Fibroblast of pulmonary artery (primary cell): ENCODE measurements at regions not wholly inside any gene's neighbourhood (a gene's known extent, or its start where the extent isn't known, plus 50 kb on each side); places are given as distances from the start of the nearest gene placed in this dataset.
"Not testable (repeated sequence)": the region's sequence is repeated elsewhere in the genome, so short reads cannot be mapped to it uniquely, and the experiment has no call there.

ENCODE experiments used
- DNase-seq: peaks from one replicate; pipeline ENCODE4 v3.0.0-alpha.2; 2010; ENCODE audit warnings: low read depth
- H3K4me3 ChIP-seq: replicated peaks from 2 replicates; pipeline ENCODE4 v1.5.1; 2011; ENCODE audit warnings: low read depth, mild to moderate bottlenecking, control low read depth, low read length, moderate library complexity
- TF ChIP-seq, protein P1 (sequence below): IDR thresholded peaks from 2 replicates; pipeline ENCODE4 v1.5.1; 2011; ENCODE audit warnings: mild to moderate bottlenecking, control low read depth, low read length, inconsistent platforms; ENCODE audit errors: missing control alignments

DNA sequence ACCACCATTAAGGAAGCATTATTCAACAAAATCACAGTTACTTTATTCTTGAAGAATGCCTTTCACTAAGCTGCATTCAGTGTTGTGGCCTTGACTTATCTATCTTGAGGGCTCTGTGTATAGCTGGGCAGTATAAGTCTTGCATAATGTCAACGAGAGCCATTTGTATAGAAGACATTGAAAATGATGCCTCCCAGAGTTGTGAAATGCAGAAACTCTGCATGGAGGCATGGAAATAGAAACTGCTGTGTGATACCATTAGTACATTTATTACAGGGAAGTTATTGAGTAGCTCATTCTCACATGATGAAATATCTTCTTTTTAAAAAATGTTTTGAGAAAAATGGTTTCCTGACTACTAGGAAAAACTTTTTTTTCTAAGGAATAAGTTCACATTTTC is 111.4 kb upstream of the SNX7 start:
- H3K4me3 ChIP-seq = no peak overlapping the region
- no peak for DNase-seq
- TF ChIP-seq, protein P1, sequence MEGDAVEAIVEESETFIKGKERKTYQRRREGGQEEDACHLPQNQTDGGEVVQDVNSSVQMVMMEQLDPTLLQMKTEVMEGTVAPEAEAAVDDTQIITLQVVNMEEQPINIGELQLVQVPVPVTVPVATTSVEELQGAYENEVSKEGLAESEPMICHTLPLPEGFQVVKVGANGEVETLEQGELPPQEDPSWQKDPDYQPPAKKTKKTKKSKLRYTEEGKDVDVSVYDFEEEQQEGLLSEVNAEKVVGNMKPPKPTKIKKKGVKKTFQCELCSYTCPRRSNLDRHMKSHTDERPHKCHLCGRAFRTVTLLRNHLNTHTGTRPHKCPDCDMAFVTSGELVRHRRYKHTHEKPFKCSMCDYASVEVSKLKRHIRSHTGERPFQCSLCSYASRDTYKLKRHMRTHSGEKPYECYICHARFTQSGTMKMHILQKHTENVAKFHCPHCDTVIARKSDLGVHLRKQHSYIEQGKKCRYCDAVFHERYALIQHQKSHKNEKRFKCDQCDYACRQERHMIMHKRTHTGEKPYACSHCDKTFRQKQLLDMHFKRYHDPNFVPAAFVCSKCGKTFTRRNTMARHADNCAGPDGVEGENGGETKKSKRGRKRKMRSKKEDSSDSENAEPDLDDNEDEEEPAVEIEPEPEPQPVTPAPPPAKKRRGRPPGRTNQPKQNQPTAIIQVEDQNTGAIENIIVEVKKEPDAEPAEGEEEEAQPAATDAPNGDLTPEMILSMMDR = no peak

DNA sequence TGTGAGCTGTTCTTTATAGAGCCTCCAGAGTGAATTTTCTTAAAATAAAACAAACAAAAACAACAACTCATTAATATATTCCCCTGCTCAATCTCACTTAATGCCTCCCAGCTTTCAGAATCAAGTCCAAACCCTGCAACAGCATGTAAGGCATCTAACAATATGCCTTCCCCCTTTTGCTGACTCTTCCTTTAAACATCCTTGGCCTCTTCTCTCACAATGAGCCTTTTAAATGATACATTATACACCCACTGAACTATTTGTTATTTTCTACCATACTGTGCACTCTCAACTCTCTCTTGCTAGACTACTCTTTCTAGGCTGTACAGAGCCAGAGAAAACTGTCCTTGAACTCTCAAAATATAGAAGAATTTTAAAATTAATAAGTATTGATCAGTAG is 115.2 kb upstream of the SNX7 start:
- TF ChIP-seq, protein P1 = no peak
- DNase-seq = no peak
- no peak overlapping the region for H3K4me3 ChIP-seq

DNA sequence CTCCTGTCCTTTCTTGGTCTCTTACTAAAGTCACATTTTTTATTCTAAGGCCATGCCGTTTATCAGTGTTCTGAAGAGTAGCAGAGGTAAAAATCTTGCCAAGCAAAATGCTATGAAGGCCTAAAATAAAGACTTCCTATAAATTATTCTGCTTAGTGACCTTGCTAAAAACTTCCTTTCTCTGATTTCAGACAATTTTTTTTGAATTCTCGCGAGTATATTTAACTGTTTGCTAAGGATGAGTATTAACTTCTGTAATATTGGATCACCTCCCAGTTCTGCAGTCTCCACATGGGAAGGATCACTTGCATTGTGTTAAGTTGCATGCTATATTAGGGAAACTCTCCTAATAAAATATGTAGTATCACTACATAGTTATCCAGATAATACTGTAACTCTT is 123.4 kb upstream of the SNX7 start:
- no peak for DNase-seq
- TF ChIP-seq, protein P1 = no peak
- no peak overlapping the region for H3K4me3 ChIP-seq

- TF ChIP-seq, protein P1 = no peak
- H3K4me3 ChIP-seq = no peak overlapping the region
- DNase-seq = no peak
Measured at GRCh38 chr1:98523256-98523655, 138.3 kb upstream of the SNX7 start.

GRCh38 chr1:98516306-98516705 is 145.2 kb upstream of the SNX7 start:
- TF ChIP-seq, protein P1 = no peak
- DNase-seq = no peak
- H3K4me3 ChIP-seq = no peak overlapping the region

GRCh38 chr1:98515744-98516143 is 145.8 kb upstream of the SNX7 start:
- no peak for DNase-seq
- no peak overlapping the region for H3K4me3 ChIP-seq
- TF ChIP-seq, protein P1 = no peak

- H3K4me3 ChIP-seq, DNase-seq: not testable (repeated sequence)
Measured at GRCh38 chr1:98512216-98512615, 149.3 kb upstream of the SNX7 start.

DNA sequence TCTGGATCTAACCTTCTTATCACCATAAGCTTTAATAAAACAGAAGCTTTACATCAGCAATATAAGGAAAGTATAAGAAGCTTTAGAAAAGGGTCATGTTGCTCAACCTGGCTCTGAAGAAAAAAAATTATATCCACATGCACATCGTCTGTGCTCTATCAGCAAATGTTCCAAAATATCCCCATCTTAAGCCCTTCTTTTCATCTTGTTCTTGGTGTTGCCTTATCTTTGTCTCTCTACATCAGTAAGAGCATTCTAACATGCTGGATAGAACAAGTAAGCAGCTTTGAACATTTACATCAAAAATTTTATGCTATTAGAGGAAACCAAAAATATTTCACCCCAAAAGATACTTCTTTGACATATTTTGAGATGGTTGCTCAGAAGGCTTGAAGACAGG is 157.8 kb upstream of the SNX7 start:
- H3K4me3 ChIP-seq = no peak overlapping the region
- TF ChIP-seq, protein P1 = no peak
- no peak for DNase-seq
